ENCODE measurements at regions not wholly inside any gene's neighbourhood (a gene's known extent, or its start where the extent isn't known, plus 50 kb on each side); places are given as distances from the start of the nearest gene placed in this dataset.

GRCh38 chr1:118650107-118650807 is 337.9 kb downstream of the TBX15 start:
- TF ChIP-seq POLR2AphosphoS5 (IDR thresholded peaks at IDR 0.05; ENCODE audit: low read depth, low read length) (no peak), YY1 (IDR thresholded peaks at IDR 0.05; ENCODE audit: low read depth) (no peak), JUND (IDR thresholded peaks at IDR 0.05) (no peak)
- TF ChIP-seq, protein P1, sequence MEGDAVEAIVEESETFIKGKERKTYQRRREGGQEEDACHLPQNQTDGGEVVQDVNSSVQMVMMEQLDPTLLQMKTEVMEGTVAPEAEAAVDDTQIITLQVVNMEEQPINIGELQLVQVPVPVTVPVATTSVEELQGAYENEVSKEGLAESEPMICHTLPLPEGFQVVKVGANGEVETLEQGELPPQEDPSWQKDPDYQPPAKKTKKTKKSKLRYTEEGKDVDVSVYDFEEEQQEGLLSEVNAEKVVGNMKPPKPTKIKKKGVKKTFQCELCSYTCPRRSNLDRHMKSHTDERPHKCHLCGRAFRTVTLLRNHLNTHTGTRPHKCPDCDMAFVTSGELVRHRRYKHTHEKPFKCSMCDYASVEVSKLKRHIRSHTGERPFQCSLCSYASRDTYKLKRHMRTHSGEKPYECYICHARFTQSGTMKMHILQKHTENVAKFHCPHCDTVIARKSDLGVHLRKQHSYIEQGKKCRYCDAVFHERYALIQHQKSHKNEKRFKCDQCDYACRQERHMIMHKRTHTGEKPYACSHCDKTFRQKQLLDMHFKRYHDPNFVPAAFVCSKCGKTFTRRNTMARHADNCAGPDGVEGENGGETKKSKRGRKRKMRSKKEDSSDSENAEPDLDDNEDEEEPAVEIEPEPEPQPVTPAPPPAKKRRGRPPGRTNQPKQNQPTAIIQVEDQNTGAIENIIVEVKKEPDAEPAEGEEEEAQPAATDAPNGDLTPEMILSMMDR (IDR thresholded peaks at IDR 0.05), result no peak

All from SK-N-SH (cell line).